IPS DF 6.9 (cell line): ENCODE measurements at regions not wholly inside any gene's neighbourhood (a gene's known extent, or its start where the extent isn't known, plus 50 kb on each side); places are given as distances from the start of the nearest gene placed in this dataset.

Experiments
- DNase-seq: peaks from one replicate; pipeline ENCODE4 v3.0.0-alpha.2; 2013; ENCODE audit warnings: low read depth, low spot score
- H3K27ac ChIP-seq: one replicate; pipeline ENCODE4 v1.5.1; 2013; ENCODE audit warnings: low read length, control low read depth
- H3K27me3 ChIP-seq: 2 replicates; pipeline ENCODE4 v1.6.1; 2013; ENCODE audit warnings: mild to moderate bottlenecking, low read length; ENCODE audit not compliant: control insufficient read depth, insufficient read depth
- H3K36me3 ChIP-seq: 2 replicates; pipeline ENCODE4 v1.6.1; 2013; ENCODE audit warnings: low read length; ENCODE audit not compliant: control insufficient read depth, insufficient read depth
- H3K4me1 ChIP-seq: 2 replicates; pipeline ENCODE4 v1.6.1; 2013; ENCODE audit warnings: low read length; ENCODE audit not compliant: control insufficient read depth, insufficient read depth
- H3K4me3 ChIP-seq: 2 replicates; pipeline ENCODE4 v1.5.1; 2013; ENCODE audit warnings: mild to moderate bottlenecking, low read length
- H3K9me3 ChIP-seq: 2 replicates; pipeline ENCODE4 v1.6.1; 2013; ENCODE audit warnings: low read length, inconsistent platforms; ENCODE audit not compliant: control insufficient read depth, insufficient read depth
- WGBS: extraction: QIAGEN DNeasy Blood & Tissue Kit; methylation state at CpG from one replicate; pipeline ENCODE4 v1.1.7; 2013; ENCODE audit warnings: mixed read lengths, missing lambda C conversion rate; ENCODE audit not compliant: insufficient read length, insufficient coverage; 5-methylcytosine and 5-hydroxymethylcytosine counted together

- Histone ChIP-seq H3K27me3 (no peaks in the 10 kb centered on the region), H3K36me3 (no peaks in the 10 kb centered on the region), H3K4me3 (no peak overlapping the region), H3K9me3 (no peaks in the 10 kb centered on the region), H3K27ac (no peak overlapping the region), H3K4me1 (peaks cover 4% of the 10 kb centered on the region; the same call in 1 of the 2 replicates)
- no peak for DNase-seq
- no CpG with 5 or more reads among the region's 1 CpG for WGBS
Measured at GRCh38 chr15:39174332-39174731, 406.5 kb upstream of the THBS1 start.

GRCh38 chr15:39176030-39176429 lies 404.8 kb upstream of the THBS1 start:
- Histone ChIP-seq H3K4me3 (no peak overlapping the region), H3K4me1 (peaks cover 4% of the 10 kb centered on the region; the same call in 1 of the 2 replicates), H3K27me3 (no peaks in the 10 kb centered on the region), H3K36me3 (no peaks in the 10 kb centered on the region), H3K27ac (no peak overlapping the region), H3K9me3 (no peaks in the 10 kb centered on the region)
- DNase-seq: no peak
- WGBS: 100% methylated on average over 1 of the region's 3 CpGs

GRCh38 chr15:39177561-39177960 lies 403.3 kb upstream of the THBS1 start:
- no CpG with 5 or more reads among the region's 4 CpGs for WGBS

DNA sequence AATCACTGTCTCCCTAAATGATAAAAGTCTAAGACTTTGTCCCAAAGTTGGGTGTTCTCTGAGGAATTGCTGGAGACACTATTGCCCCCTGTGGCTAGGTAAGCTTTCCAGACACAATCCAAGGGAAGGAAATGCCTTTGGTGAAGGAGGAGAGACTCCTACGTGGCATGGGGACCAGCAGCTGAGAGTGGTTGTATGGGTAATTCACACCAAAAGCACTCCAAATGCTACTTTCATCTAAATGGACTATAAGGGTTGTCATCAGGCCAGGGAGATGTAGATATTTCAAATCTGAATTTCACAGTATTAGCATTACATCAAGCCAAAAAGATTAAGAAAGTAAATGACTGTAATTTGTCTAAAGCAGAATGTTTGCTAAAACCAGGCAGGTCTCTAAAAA lies 400.8 kb upstream of the THBS1 start:
- WGBS: no CpG with 5 or more reads among the region's 1 CpG
- Histone ChIP-seq H3K27me3 (no peaks in the 10 kb centered on the region), H3K4me3 (no peak overlapping the region), H3K4me1 (no peaks in the 10 kb centered on the region), H3K36me3 (no peaks in the 10 kb centered on the region), H3K9me3 (no peaks in the 10 kb centered on the region), H3K27ac (no peak overlapping the region)
- no peak for DNase-seq

More at GRCh38 chr15:39177561-39177960, 403.3 kb upstream of the THBS1 start:
- no peak for DNase-seq
- no peaks in the 10 kb centered on the region for H3K9me3 ChIP-seq
- H3K4me1 ChIP-seq: peaks cover 1% of the 10 kb centered on the region; the same call in 1 of the 2 replicates
- no peak overlapping the region for H3K4me3 ChIP-seq
- H3K36me3 ChIP-seq: no peaks in the 10 kb centered on the region
- H3K27ac ChIP-seq: no peak overlapping the region
- no peaks in the 10 kb centered on the region for H3K27me3 ChIP-seq

DNA sequence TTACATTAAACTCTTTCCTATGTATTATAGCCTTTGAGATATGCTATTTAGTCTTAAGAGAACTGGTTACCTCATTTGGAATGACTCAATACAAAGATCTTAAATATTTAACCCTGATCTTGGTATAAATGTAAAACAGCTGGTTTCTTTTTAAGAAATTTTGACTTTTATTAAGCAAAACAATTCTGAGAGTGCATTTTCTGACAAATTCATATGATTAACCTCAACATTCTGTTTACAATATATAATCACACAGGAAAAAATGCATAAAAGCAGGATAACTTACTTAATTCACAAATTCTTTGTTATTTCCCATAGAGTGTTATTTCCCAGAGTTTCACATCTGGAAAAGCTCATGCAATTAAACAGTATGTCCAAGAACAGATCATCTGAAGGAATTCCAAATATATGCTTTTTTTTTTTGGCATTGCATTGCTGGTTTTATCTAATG lies 400.4 kb upstream of the THBS1 start:
- Histone ChIP-seq H3K4me3 (no peak overlapping the region), H3K27ac (no peak overlapping the region), H3K36me3 (no peaks in the 10 kb centered on the region), H3K9me3 (no peaks in the 10 kb centered on the region), H3K27me3 (no peaks in the 10 kb centered on the region), H3K4me1 (no peaks in the 10 kb centered on the region)
- no peak for DNase-seq

GRCh38 chr15:39181056-39181747 lies 399.7 kb upstream of the THBS1 start:
- Histone ChIP-seq H3K27ac (no peak overlapping the region), H3K36me3 (no peaks in the 10 kb centered on the region), H3K27me3 (no peaks in the 10 kb centered on the region), H3K4me3 (no peak overlapping the region), H3K9me3 (no peaks in the 10 kb centered on the region), H3K4me1 (no peaks in the 10 kb centered on the region)
- no peak for DNase-seq
- no CpG with 5 or more reads among the region's 1 CpG for WGBS

DNA sequence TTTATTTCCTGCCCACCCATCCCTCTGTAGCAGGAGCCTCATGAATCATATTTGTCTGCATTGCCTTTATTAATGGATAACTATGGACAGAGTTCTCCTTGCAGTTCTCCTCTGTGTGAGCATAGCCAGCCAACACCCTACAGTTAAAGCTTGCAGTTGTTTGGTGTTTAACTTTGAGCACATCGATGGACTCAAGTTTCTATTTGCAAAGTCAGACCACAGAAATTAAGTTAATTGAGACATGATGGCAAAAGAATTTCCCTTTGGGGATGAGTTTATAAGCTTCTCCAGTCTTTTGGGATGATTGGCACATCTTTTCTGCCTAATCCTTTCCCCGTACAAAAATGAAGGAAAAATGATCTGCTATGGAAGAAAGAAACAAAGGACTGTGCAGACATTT lies 398.9 kb upstream of the THBS1 start:
- Histone ChIP-seq H3K36me3 (no peaks in the 10 kb centered on the region), H3K4me1 (no peaks in the 10 kb centered on the region), H3K27ac (no peak overlapping the region), H3K9me3 (no peaks in the 10 kb centered on the region), H3K4me3 (no peak overlapping the region), H3K27me3 (no peaks in the 10 kb centered on the region)
- no peak for DNase-seq
- WGBS: no CpG with 5 or more reads among the region's 2 CpGs

- Histone ChIP-seq H3K27ac (no peak overlapping the region), H3K27me3 (no peaks in the 10 kb centered on the region), H3K36me3 (no peaks in the 10 kb centered on the region), H3K4me1 (no peaks in the 10 kb centered on the region), H3K4me3 (no peak overlapping the region), H3K9me3 (no peaks in the 10 kb centered on the region)
- no peak for DNase-seq
- WGBS: no CpG with 5 or more reads among the region's 1 CpG
Measured at GRCh38 chr15:39183164-39183881, 397.6 kb upstream of the THBS1 start.

GRCh38 chr15:39184701-39185390 lies 396.0 kb upstream of the THBS1 start:
- no CpG with 5 or more reads among the region's 4 CpGs for WGBS
- Histone ChIP-seq H3K9me3 (no peaks in the 10 kb centered on the region), H3K4me3 (no peak overlapping the region), H3K27me3 (no peaks in the 10 kb centered on the region), H3K27ac (no peak overlapping the region), H3K36me3 (no peaks in the 10 kb centered on the region), H3K4me1 (no peaks in the 10 kb centered on the region)
- no peak for DNase-seq

- DNase-seq: no peak
- H3K27ac ChIP-seq: no peak overlapping the region
- no CpG with 5 or more reads among the region's 1 CpG for WGBS
- H3K4me1 ChIP-seq: no peaks in the 10 kb centered on the region
- no peaks in the 10 kb centered on the region for H3K27me3 ChIP-seq
- H3K9me3 ChIP-seq: no peaks in the 10 kb centered on the region
- H3K4me3 ChIP-seq: no peak overlapping the region
- H3K36me3 ChIP-seq: no peaks in the 10 kb centered on the region
Measured at GRCh38 chr15:39188314-39188713, 392.6 kb upstream of the THBS1 start.
